Activated CD4-positive, alpha-beta memory T cell treated with anti-CD3 and anti-CD28 coated beads for 36 hours (primary cell): ENCODE measurements at regions not wholly inside any gene's neighbourhood (a gene's known extent, or its start where the extent isn't known, plus 50 kb on each side); places are given as distances from the start of the nearest gene placed in this dataset.
"Not testable (repeated sequence)": the region's sequence is repeated elsewhere in the genome, so short reads cannot be mapped to it uniquely, and the experiment has no call there.

Source experiments
- CTCF ChIA-PET: fragments of 350-600 bp; sonication (Branson Sonifier 250); formaldehyde crosslinking; loops from one replicate; lab custom pipeline; 2021; ENCODE audit warnings: antibody characterized with exemption, inconsistent platforms; lab: Charles Lee
- POLR2A ChIA-PET: fragments of 350-600 bp; sonication (Branson Sonifier 250); formaldehyde crosslinking; loops from one replicate; lab custom pipeline; 2021; ENCODE audit warnings: antibody characterized with exemption; lab: Charles Lee
- DNase-seq: peaks from one replicate; pipeline ENCODE4 v3.0.0-alpha.2; 2020
- H3K27ac Mint-ChIP-seq: one replicate; pipeline ENCODE4 v1.8.0; 2021; ENCODE audit warnings: mixed read lengths
- H3K27me3 Mint-ChIP-seq: one replicate; pipeline ENCODE4 v1.8.0; 2021; ENCODE audit warnings: mixed read lengths
- H3K36me3 Mint-ChIP-seq: one replicate; pipeline ENCODE4 v1.8.0; 2021; ENCODE audit warnings: mixed read lengths
- H3K4me1 Mint-ChIP-seq: one replicate; pipeline ENCODE4 v1.8.0; 2021; ENCODE audit warnings: low read depth, mixed read lengths
- H3K4me3 Mint-ChIP-seq: one replicate; pipeline ENCODE4 v1.8.0; 2021; ENCODE audit warnings: mild to moderate bottlenecking, mixed read lengths
- H3K9me3 Mint-ChIP-seq: one replicate; pipeline ENCODE4 v1.8.0; 2021; ENCODE audit warnings: mixed read lengths
- intact Hi-C: fragments of 100-400 bp; cut with micrococcal nuclease; formaldehyde crosslinking; loops from one replicate; pipeline ENCODE4 v1.15.1; 2023

- Mint-ChIP-seq H3K27me3 (peaks cover 2% of the 10 kb centered on the region), H3K4me3 (no peak overlapping the region), H3K27ac (no peak overlapping the region), H3K4me1 (no peaks in the 10 kb centered on the region), H3K36me3 (no peaks in the 10 kb centered on the region), H3K9me3 (no peaks in the 10 kb centered on the region)
- CTCF ChIA-PET = interaction anchor here (0.6 to 1.6 kb wide), 2 partner anchors 167 to 182 kb away, joined by 3 read pairs; no protein-coding TSS in a partner anchor
- DNase-seq = no peak
- intact Hi-C loops = no loop called here
- POLR2A ChIA-PET = no interaction called here
Observed at GRCh38 chr6:125587666-125588632, 161.5 kb upstream of the HEY2 start.

GRCh38 chr6:125591796-125592195 lies 157.6 kb upstream of the HEY2 start:
- H3K4me3 Mint-ChIP-seq, POLR2A ChIA-PET, DNase-seq, H3K9me3 Mint-ChIP-seq, H3K4me1 Mint-ChIP-seq, CTCF ChIA-PET, H3K36me3 Mint-ChIP-seq, H3K27ac Mint-ChIP-seq, intact Hi-C loops, H3K27me3 Mint-ChIP-seq: not testable (repeated sequence)

GRCh38 chr6:125593746-125594145 lies 155.7 kb upstream of the HEY2 start:
- Mint-ChIP-seq H3K4me1 (no peaks in the 10 kb centered on the region), H3K4me3 (no peak overlapping the region), H3K27me3 (peaks cover 2% of the 10 kb centered on the region), H3K9me3 (no peaks in the 10 kb centered on the region), H3K27ac (no peak overlapping the region), H3K36me3 (no peaks in the 10 kb centered on the region)
- intact Hi-C loops = no loop called here
- CTCF ChIA-PET = no interaction called here
- DNase-seq = no peak
- POLR2A ChIA-PET = no interaction called here

GRCh38 chr6:125596020-125596419 lies 153.4 kb upstream of the HEY2 start:
- Mint-ChIP-seq H3K4me3 (no peak overlapping the region), H3K9me3 (no peaks in the 10 kb centered on the region), H3K27ac (no peak overlapping the region), H3K36me3 (no peaks in the 10 kb centered on the region), H3K27me3 (peaks cover 3% of the 10 kb centered on the region), H3K4me1 (no peaks in the 10 kb centered on the region)
- ChIA-PET CTCF (no interaction called here), POLR2A (no interaction called here)
- intact Hi-C loops = no loop called here
- DNase-seq = no peak

GRCh38 chr6:125597411-125598253 lies 151.8 kb upstream of the HEY2 start:
- H3K27ac Mint-ChIP-seq = no peak overlapping the region
- intact Hi-C loops = no loop called here
- no peak overlapping the region for H3K4me3 Mint-ChIP-seq
- no peaks in the 10 kb centered on the region for H3K4me1 Mint-ChIP-seq
- no peaks in the 10 kb centered on the region for H3K36me3 Mint-ChIP-seq
- no peak for DNase-seq
- ChIA-PET CTCF (no interaction called here), POLR2A (no interaction called here)
- H3K9me3 Mint-ChIP-seq = no peaks in the 10 kb centered on the region
- peaks cover 7% of the 10 kb centered on the region for H3K27me3 Mint-ChIP-seq

- Mint-ChIP-seq H3K27ac (no peak overlapping the region), H3K9me3 (no peaks in the 10 kb centered on the region), H3K36me3 (no peaks in the 10 kb centered on the region), H3K4me3 (no peak overlapping the region), H3K27me3 (peaks cover 7% of the 10 kb centered on the region), H3K4me1 (no peaks in the 10 kb centered on the region)
- no peak for DNase-seq
- CTCF ChIA-PET = no interaction called here
- intact Hi-C loops = no loop called here
- POLR2A ChIA-PET = no interaction called here
Observed at GRCh38 chr6:125598422-125598821, 151.0 kb upstream of the HEY2 start.

GRCh38 chr6:125604257-125604656 lies 145.2 kb upstream of the HEY2 start:
- ChIA-PET CTCF (no interaction called here), POLR2A (no interaction called here)
- Mint-ChIP-seq H3K4me3 (no peak overlapping the region), H3K27me3 (peaks cover 5% of the 10 kb centered on the region), H3K9me3 (peaks cover 2% of the 10 kb centered on the region), H3K4me1 (no peaks in the 10 kb centered on the region), H3K36me3 (no peaks in the 10 kb centered on the region), H3K27ac (no peak overlapping the region)
- DNase-seq = no peak
- intact Hi-C loops = no loop called here

- no peaks in the 10 kb centered on the region for H3K36me3 Mint-ChIP-seq
- H3K9me3 Mint-ChIP-seq = peaks cover 2% of the 10 kb centered on the region
- H3K4me3 Mint-ChIP-seq = no peak overlapping the region
- POLR2A ChIA-PET = no interaction called here
- H3K27me3 Mint-ChIP-seq = peaks cover 5% of the 10 kb centered on the region
- CTCF ChIA-PET = no interaction called here
- intact Hi-C loops = no loop called here
- H3K27ac Mint-ChIP-seq = no peak overlapping the region
- H3K4me1 Mint-ChIP-seq = no peaks in the 10 kb centered on the region
- DNase-seq = no peak
Observed at GRCh38 chr6:125611573-125612344, 137.7 kb upstream of the HEY2 start.

- Mint-ChIP-seq H3K9me3 (peaks cover 2% of the 10 kb centered on the region), H3K27me3 (peaks cover 5% of the 10 kb centered on the region), H3K4me3 (no peak overlapping the region), H3K36me3 (no peaks in the 10 kb centered on the region), H3K4me1 (no peaks in the 10 kb centered on the region), H3K27ac (no peak overlapping the region)
- POLR2A ChIA-PET = interaction anchor here (1.2 kb wide), 1 partner anchor 319 kb away, joined by 3 read pairs; no protein-coding TSS in a partner anchor
- CTCF ChIA-PET = no interaction called here
- intact Hi-C loops = no loop called here
- DNase-seq = no peak
Observed at GRCh38 chr6:125612345-125612846, 137.0 kb upstream of the HEY2 start.

- Mint-ChIP-seq H3K4me1 (no peaks in the 10 kb centered on the region), H3K36me3 (no peaks in the 10 kb centered on the region)
- DNase-seq = no peak
Observed at GRCh38 chr6:125618629-125619028, 130.8 kb upstream of the HEY2 start.

GRCh38 chr6:125623085-125623484 lies 126.3 kb upstream of the HEY2 start:
- no peaks in the 10 kb centered on the region for H3K36me3 Mint-ChIP-seq
- DNase-seq = no peak
- intact Hi-C loops = no loop called here
- ChIA-PET POLR2A (no interaction called here), CTCF (no interaction called here)
- no peaks in the 10 kb centered on the region for H3K27me3 Mint-ChIP-seq
- no peak overlapping the region for H3K4me3 Mint-ChIP-seq
- no peaks in the 10 kb centered on the region for H3K4me1 Mint-ChIP-seq
- no peak overlapping the region for H3K27ac Mint-ChIP-seq
- no peaks in the 10 kb centered on the region for H3K9me3 Mint-ChIP-seq

More at GRCh38 chr6:125618629-125619028, 130.8 kb upstream of the HEY2 start:
- no peaks in the 10 kb centered on the region for H3K27me3 Mint-ChIP-seq
- no peaks in the 10 kb centered on the region for H3K9me3 Mint-ChIP-seq
- ChIA-PET POLR2A (no interaction called here), CTCF (no interaction called here)
- intact Hi-C loops = no loop called here
- H3K4me3 Mint-ChIP-seq = no peak overlapping the region
- no peak overlapping the region for H3K27ac Mint-ChIP-seq

- intact Hi-C loops = no loop called here
- DNase-seq = no peak
- no peak overlapping the region for H3K27ac Mint-ChIP-seq
- H3K27me3 Mint-ChIP-seq = peaks cover 4% of the 10 kb centered on the region
- H3K4me1 Mint-ChIP-seq = no peaks in the 10 kb centered on the region
- ChIA-PET POLR2A (no interaction called here), CTCF (no interaction called here)
- H3K36me3 Mint-ChIP-seq = no peaks in the 10 kb centered on the region
- no peaks in the 10 kb centered on the region for H3K9me3 Mint-ChIP-seq
- no peak overlapping the region for H3K4me3 Mint-ChIP-seq
Observed at GRCh38 chr6:125631165-125631564, 118.3 kb upstream of the HEY2 start.
